Stimulated activated CD4-positive, alpha-beta T cell treated with anti-CD3 and anti-CD28 coated beads, Interleukin-15, amount 100 ng/mL, for 24 hours (primary cell): ENCODE measurements at regions not wholly inside any gene's neighbourhood (a gene's known extent, or its start where the extent isn't known, plus 50 kb on each side); places are given as distances from the start of the nearest gene placed in this dataset.

Experiments used
- DNase-seq: peaks from one replicate; pipeline ENCODE4 v3.0.0-alpha.2; 2020

- DNase-seq, result no peak
These were observed 522.5 kb upstream of the AGTR1 start for GRCh38 chr3:148175214-148175613.

GRCh38 chr3:148178503-148178902 is 519.2 kb upstream of the AGTR1 start:
- DNase-seq, result no peak

- no peak for DNase-seq
These were observed 512.9 kb upstream of the AGTR1 start for GRCh38 chr3:148184798-148185197.

- no peak for DNase-seq
These were observed 510.8 kb upstream of the AGTR1 start for GRCh38 chr3:148186881-148187280.

- no peak for DNase-seq
These were observed 510.4 kb upstream of the AGTR1 start for GRCh38 chr3:148187296-148187695.

GRCh38 chr3:148190441-148190990 is 507.2 kb upstream of the AGTR1 start:
- no peak for DNase-seq

- no peak for DNase-seq
These were observed 505.7 kb upstream of the AGTR1 start for GRCh38 chr3:148191966-148192365.

GRCh38 chr3:148197061-148197460 is 500.6 kb upstream of the AGTR1 start:
- no peak for DNase-seq

- DNase-seq, result no peak
These were observed 495.3 kb upstream of the AGTR1 start for GRCh38 chr3:148202386-148202785.

GRCh38 chr3:148203297-148204010 is 494.2 kb upstream of the AGTR1 start:
- DNase-seq, result no peak

GRCh38 chr3:148204131-148204530 is 493.6 kb upstream of the AGTR1 start:
- DNase-seq, result no peak

GRCh38 chr3:148205977-148206376 is 491.7 kb upstream of the AGTR1 start:
- no peak for DNase-seq

- DNase-seq, result no peak
These were observed 491.3 kb upstream of the AGTR1 start for GRCh38 chr3:148206446-148206845.

GRCh38 chr3:148208975-148209374 is 488.7 kb upstream of the AGTR1 start:
- no peak for DNase-seq

- DNase-seq, result no peak
These were observed 486.0 kb upstream of the AGTR1 start for GRCh38 chr3:148211725-148212124.

GRCh38 chr3:148214705-148215104 is 483.0 kb upstream of the AGTR1 start:
- DNase-seq, result no peak

- no peak for DNase-seq
These were observed 480.4 kb upstream of the AGTR1 start for GRCh38 chr3:148217317-148217716.

GRCh38 chr3:148218222-148218621 is 479.5 kb upstream of the AGTR1 start:
- no peak for DNase-seq

- DNase-seq, result no peak
These were observed 477.7 kb upstream of the AGTR1 start for GRCh38 chr3:148219999-148220398.

- DNase-seq, result no peak
These were observed 476.4 kb upstream of the AGTR1 start for GRCh38 chr3:148221303-148221702.

GRCh38 chr3:148223266-148223665 is 474.4 kb upstream of the AGTR1 start:
- no peak for DNase-seq

- DNase-seq, result no peak
These were observed 471.5 kb upstream of the AGTR1 start for GRCh38 chr3:148226246-148226645.

GRCh38 chr3:148227534-148227933 is 470.2 kb upstream of the AGTR1 start:
- DNase-seq, result no peak

GRCh38 chr3:148229107-148229506 is 468.6 kb upstream of the AGTR1 start:
- no peak for DNase-seq

GRCh38 chr3:148230473-148230872 is 467.2 kb upstream of the AGTR1 start:
- DNase-seq, result no peak
